SU-DHL-6 (cell line): ENCODE measurements at regions not wholly inside any gene's neighbourhood (a gene's known extent, or its start where the extent isn't known, plus 50 kb on each side); places are given as distances from the start of the nearest gene placed in this dataset.

Experiments used
- H2AFZ ChIP-seq: fragments of 200-600 bp; sonication (generic); 2 replicates; pipeline ENCODE4 v1.6.1; 2014; ENCODE audit warnings: low read depth, mild to moderate bottlenecking, moderate library complexity, mixed read lengths, antibody characterized with exemption, low read length; ENCODE audit not compliant: severe bottlenecking
- H3F3A ChIP-seq: fragments of 200-600 bp; shearing (Covaris generic); 2 replicates; pipeline ENCODE4 v1.6.0; 2016; ENCODE audit warnings: antibody characterized with exemption, mild to moderate bottlenecking; ENCODE audit not compliant: insufficient read depth
- H3K27ac ChIP-seq: fragments of 200-600 bp; sonication (generic); 2 replicates; pipeline ENCODE4 v1.5.1; 2016; ENCODE audit warnings: low read depth, mild to moderate bottlenecking, low read length, moderate library complexity, mixed read lengths
- H3K27me3 ChIP-seq: fragments of 200-600 bp; sonication (generic), shearing (Covaris generic); 2 replicates; pipeline ENCODE4 v1.6.0; 2014; ENCODE audit warnings: mild to moderate bottlenecking, low read length
- H3K36me3 ChIP-seq: fragments of 200-600 bp; sonication (generic); 2 replicates; pipeline ENCODE4 v1.6.1; 2014; ENCODE audit warnings: mild to moderate bottlenecking, low read length, mixed read lengths
- H3K4me2 ChIP-seq: fragments of 300-600, 200-600 bp; shearing (Covaris generic), sonication (generic); 2 replicates; pipeline ENCODE4 v1.6.0; 2014; ENCODE audit warnings: low read length, low read depth, mild to moderate bottlenecking; ENCODE audit not compliant: poor library complexity, severe bottlenecking
- H3K4me3 ChIP-seq: fragments of 200-600 bp; sonication (generic); 2 replicates; pipeline ENCODE4 v1.5.1; 2014; ENCODE audit warnings: antibody characterized with exemption, low read length, mild to moderate bottlenecking, mixed read lengths; ENCODE audit not compliant: insufficient read depth, poor library complexity, severe bottlenecking
- H3K79me2 ChIP-seq: fragments of 200-600 bp; sonication (generic); 2 replicates; pipeline ENCODE4 v1.6.1; 2014; ENCODE audit warnings: mild to moderate bottlenecking, low read length, moderate library complexity; ENCODE audit not compliant: insufficient read depth
- H3K9ac ChIP-seq: fragments of 200-600 bp; sonication (generic); 2 replicates; pipeline ENCODE4 v1.7.0; 2014; ENCODE audit warnings: mild to moderate bottlenecking, low read length
- H3K9me2 ChIP-seq: fragments of 200-600 bp; sonication (generic); replicated peaks from 2 replicates; pipeline ENCODE4 v1.6.1; 2014; ENCODE audit warnings: low read length; ENCODE audit not compliant: insufficient read depth
- H3K9me3 ChIP-seq: fragments of 200-600 bp; sonication (generic); 2 replicates; pipeline ENCODE4 v1.6.1; 2014; ENCODE audit warnings: low read length, mixed read lengths; ENCODE audit not compliant: insufficient read depth
- H4K20me1 ChIP-seq: fragments of 200-600 bp; sonication (generic); 2 replicates; pipeline ENCODE4 v1.6.1; 2014; ENCODE audit warnings: low read depth, mild to moderate bottlenecking, antibody characterized with exemption, low read length, moderate library complexity, mixed read lengths
- CTCF ChIP-seq: fragments of 200-600 bp; sonication (generic); IDR thresholded peaks from one replicate; pipeline ENCODE4 v1.5.1; 2017; ENCODE audit warnings: antibody characterized with exemption, mild to moderate bottlenecking, low read length, moderate library complexity; ENCODE audit not compliant: insufficient read depth, poor library complexity, severe bottlenecking
- EZH2phosphoT487 ChIP-seq: fragments of 200-600 bp; sonication (generic), shearing (Covaris generic); conservative IDR thresholded peaks from 2 replicates; pipeline ENCODE4 v1.6.1; 2018; ENCODE audit warnings: mild to moderate bottlenecking, antibody characterized with exemption, low read length, moderate library complexity, mixed read lengths

GRCh38 chr12:75585330-75585729 is 73.9 kb upstream of the KRR1 start:
- H3F3A ChIP-seq, result no peaks in the 10 kb centered on the region
- H3K79me2 ChIP-seq, result no peaks in the 10 kb centered on the region
- H3K9me2 ChIP-seq, result no peaks in the 10 kb centered on the region
- H4K20me1 ChIP-seq, result no peaks in the 10 kb centered on the region
- TF ChIP-seq EZH2phosphoT487 (no peak), CTCF (no peak)
- H2AFZ ChIP-seq, result no peak overlapping the region
- H3K9me3 ChIP-seq, result no peaks in the 10 kb centered on the region
- no peak overlapping the region for H3K4me3 ChIP-seq
- no peaks in the 10 kb centered on the region for H3K36me3 ChIP-seq
- no peak overlapping the region for H3K4me2 ChIP-seq
- no peak overlapping the region for H3K27ac ChIP-seq
- H3K27me3 ChIP-seq, result no peaks in the 10 kb centered on the region
- H3K9ac ChIP-seq, result no peak overlapping the region

- Histone ChIP-seq H3K4me2 (no peak overlapping the region), H3K79me2 (no peaks in the 10 kb centered on the region), H3K27me3 (no peaks in the 10 kb centered on the region), H3K36me3 (no peaks in the 10 kb centered on the region), H3F3A (no peaks in the 10 kb centered on the region), H3K9me3 (no peaks in the 10 kb centered on the region), H3K4me3 (no peak overlapping the region), H3K27ac (no peak overlapping the region), H4K20me1 (no peaks in the 10 kb centered on the region), H3K9me2 (no peaks in the 10 kb centered on the region), H3K9ac (no peak overlapping the region), H2AFZ (no peak overlapping the region)
- no peak for TF ChIP-seq CTCF
- no peak for TF ChIP-seq EZH2phosphoT487
These were observed 71.9 kb upstream of the KRR1 start for GRCh38 chr12:75583355-75583754.

- Histone ChIP-seq H3K27ac (no peak overlapping the region), H3K9ac (no peak overlapping the region), H3K9me3 (no peaks in the 10 kb centered on the region), H3F3A (no peaks in the 10 kb centered on the region), H2AFZ (no peak overlapping the region), H3K9me2 (no peaks in the 10 kb centered on the region), H3K4me3 (no peak overlapping the region), H3K79me2 (no peaks in the 10 kb centered on the region), H4K20me1 (no peaks in the 10 kb centered on the region), H3K27me3 (no peaks in the 10 kb centered on the region), H3K4me2 (no peak overlapping the region), H3K36me3 (no peaks in the 10 kb centered on the region)
- TF ChIP-seq EZH2phosphoT487, result no peak
- TF ChIP-seq CTCF, result no peak
These were observed 70.1 kb upstream of the KRR1 start for GRCh38 chr12:75581515-75581914.

- TF ChIP-seq EZH2phosphoT487 (no peak), CTCF (no peak)
- no peaks in the 10 kb centered on the region for H3K36me3 ChIP-seq
- H3K27ac ChIP-seq, result no peak overlapping the region
- H3K9ac ChIP-seq, result no peak overlapping the region
- no peaks in the 10 kb centered on the region for H3K9me2 ChIP-seq
- no peaks in the 10 kb centered on the region for H3K79me2 ChIP-seq
- H3K27me3 ChIP-seq, result no peaks in the 10 kb centered on the region
- H3F3A ChIP-seq, result no peaks in the 10 kb centered on the region
- no peak overlapping the region for H2AFZ ChIP-seq
- no peak overlapping the region for H3K4me3 ChIP-seq
- H3K9me3 ChIP-seq, result no peaks in the 10 kb centered on the region
- no peaks in the 10 kb centered on the region for H4K20me1 ChIP-seq
- H3K4me2 ChIP-seq, result no peak overlapping the region
These were observed 68.1 kb upstream of the KRR1 start for GRCh38 chr12:75579552-75579951.
